HCT116 (cell line): ENCODE measurements at regions not wholly inside any gene's neighbourhood (a gene's known extent, or its start where the extent isn't known, plus 50 kb on each side); places are given as distances from the start of the nearest gene placed in this dataset.

ENCODE experiments used
- ELF1 ChIP-seq: IDR thresholded peaks from 2 replicates; pipeline ENCODE4 v1.6.1; 2012; ENCODE audit warnings: low read depth, borderline replicate concordance
- EZH2 ChIP-seq: fragments of 200-600 bp; sonication (generic); IDR thresholded peaks from 2 replicates; pipeline ENCODE4 v1.6.1; 2017; ENCODE audit warnings: antibody characterized with exemption, mixed run types
- EZH2phosphoT487 ChIP-seq: fragments of 200-600 bp; IDR thresholded peaks from 2 replicates; pipeline ENCODE4 v1.6.1; 2018; ENCODE audit warnings: antibody characterized with exemption, borderline replicate concordance
- FOSL1 ChIP-seq: IDR thresholded peaks from 2 replicates; pipeline ENCODE4 v1.6.1; 2012; ENCODE audit warnings: low read depth
- POLR2A ChIP-seq: IDR thresholded peaks from 2 replicates; pipeline ENCODE4 v1.7.0; 2011; ENCODE audit warnings: borderline replicate concordance; ENCODE audit not compliant: insufficient read depth, insufficient read length; ENCODE audit errors: extremely low read depth
- RAD21 ChIP-seq: IDR thresholded peaks from 2 replicates; pipeline ENCODE4 v1.6.1; 2012; ENCODE audit warnings: low read depth, mild to moderate bottlenecking
- SIN3A ChIP-seq: IDR thresholded peaks from 2 replicates; pipeline ENCODE4 v1.6.1; 2012; ENCODE audit warnings: low read depth
- SP1 ChIP-seq: IDR thresholded peaks from 2 replicates; pipeline ENCODE4 v1.6.1; 2012; ENCODE audit warnings: low read depth
- SRF ChIP-seq: IDR thresholded peaks from 2 replicates; pipeline ENCODE4 v1.6.1; 2012; ENCODE audit warnings: low read depth
- TF ChIP-seq, protein P1 (sequence below), 3 experiments: fragments of 200-600 bp in 1 of 3; sonication (generic) in 1 of 3; IDR thresholded peaks in 2 of 3; conservative IDR thresholded peaks in 1 of 3; 2 replicates each; pipeline ENCODE4 v1.5.1; 2012 to 2017; ENCODE audit warnings: low read depth in 2 of 3, low read length in 2 of 3, antibody characterized with exemption in 1 of 3, borderline replicate concordance in 1 of 3, control low read depth in 1 of 3, mild to moderate bottlenecking in 1 of 3, mixed read lengths in 1 of 3, mixed run types in 1 of 3, moderate library complexity in 1 of 3; ENCODE audit not compliant: insufficient read depth in 1 of 3
- TF ChIP-seq, protein P2 (sequence below): IDR thresholded peaks from 2 replicates; pipeline ENCODE4 v1.6.1; 2012
- TF ChIP-seq, protein P3 (sequence below): IDR thresholded peaks from 2 replicates; pipeline ENCODE4 v1.6.1; 2012

DNA sequence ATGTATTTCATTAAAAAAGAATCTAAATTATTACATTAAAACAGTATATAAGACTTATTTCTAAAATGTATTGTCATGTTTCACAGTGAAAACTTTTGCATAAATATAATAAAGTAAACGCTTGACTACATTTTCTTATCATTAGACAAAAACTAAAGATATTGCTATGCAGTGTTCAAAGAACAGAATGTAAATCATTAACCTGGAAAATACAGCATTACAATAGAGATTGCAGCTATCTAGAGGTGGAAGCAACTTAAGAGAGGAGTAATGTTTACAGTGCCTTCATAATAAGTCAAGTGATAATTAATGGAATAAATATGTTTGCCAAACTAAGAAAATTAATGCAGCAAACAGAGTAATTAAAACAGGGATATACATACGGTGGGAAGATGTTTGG, 940.9 kb downstream of the FSTL5 start:
- TF ChIP-seq POLR2A (no peak), EZH2 (no peak), ELF1 (no peak), EZH2phosphoT487 (no peak), SRF (no peak), SP1 (no peak), SIN3A (no peak), RAD21 (no peak), FOSL1 (no peak)
- TF ChIP-seq, protein P1, sequence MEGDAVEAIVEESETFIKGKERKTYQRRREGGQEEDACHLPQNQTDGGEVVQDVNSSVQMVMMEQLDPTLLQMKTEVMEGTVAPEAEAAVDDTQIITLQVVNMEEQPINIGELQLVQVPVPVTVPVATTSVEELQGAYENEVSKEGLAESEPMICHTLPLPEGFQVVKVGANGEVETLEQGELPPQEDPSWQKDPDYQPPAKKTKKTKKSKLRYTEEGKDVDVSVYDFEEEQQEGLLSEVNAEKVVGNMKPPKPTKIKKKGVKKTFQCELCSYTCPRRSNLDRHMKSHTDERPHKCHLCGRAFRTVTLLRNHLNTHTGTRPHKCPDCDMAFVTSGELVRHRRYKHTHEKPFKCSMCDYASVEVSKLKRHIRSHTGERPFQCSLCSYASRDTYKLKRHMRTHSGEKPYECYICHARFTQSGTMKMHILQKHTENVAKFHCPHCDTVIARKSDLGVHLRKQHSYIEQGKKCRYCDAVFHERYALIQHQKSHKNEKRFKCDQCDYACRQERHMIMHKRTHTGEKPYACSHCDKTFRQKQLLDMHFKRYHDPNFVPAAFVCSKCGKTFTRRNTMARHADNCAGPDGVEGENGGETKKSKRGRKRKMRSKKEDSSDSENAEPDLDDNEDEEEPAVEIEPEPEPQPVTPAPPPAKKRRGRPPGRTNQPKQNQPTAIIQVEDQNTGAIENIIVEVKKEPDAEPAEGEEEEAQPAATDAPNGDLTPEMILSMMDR (IDR thresholded peaks at IDR 0.05 in 2 of 3, conservative IDR thresholded peaks at IDR 0.05 in 1 of 3; ENCODE audit: borderline replicate concordance in 1 of 3, insufficient read depth in 1 of 3, low read depth in 2 of 3, low read length in 2 of 3), result no peak
- TF ChIP-seq, protein P2, sequence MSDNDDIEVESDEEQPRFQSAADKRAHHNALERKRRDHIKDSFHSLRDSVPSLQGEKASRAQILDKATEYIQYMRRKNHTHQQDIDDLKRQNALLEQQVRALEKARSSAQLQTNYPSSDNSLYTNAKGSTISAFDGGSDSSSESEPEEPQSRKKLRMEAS, result no peak
- TF ChIP-seq, protein P3, sequence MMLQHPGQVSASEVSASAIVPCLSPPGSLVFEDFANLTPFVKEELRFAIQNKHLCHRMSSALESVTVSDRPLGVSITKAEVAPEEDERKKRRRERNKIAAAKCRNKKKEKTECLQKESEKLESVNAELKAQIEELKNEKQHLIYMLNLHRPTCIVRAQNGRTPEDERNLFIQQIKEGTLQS, result no peak
